Prostate gland (tissue), 2 donors: ENCODE measurements at regions not wholly inside any gene's neighbourhood (a gene's known extent, or its start where the extent isn't known, plus 50 kb on each side); places are given as distances from the start of the nearest gene placed in this dataset.
"Not testable (repeated sequence)": the region's sequence is repeated elsewhere in the genome, so short reads cannot be mapped to it uniquely, and the experiment has no call there.

Source experiments
- CTCF ChIP-seq, 4 experiments: fragments of 200-600 bp in 2 of 4; fragments of 450-650 bp in 2 of 4; sonication (generic) in 2 of 4; IDR thresholded peaks; 1 replicate in 3 of 4; 2 replicates in 1 of 4; pipeline ENCODE4 v1.5.1; 2016 to 2019; ENCODE audit warnings: antibody characterized with exemption in 4 of 4, mild to moderate bottlenecking in 2 of 4, moderate library complexity in 2 of 4
- POLR2A ChIP-seq: fragments of 450-650 bp; IDR thresholded peaks from one replicate; pipeline ENCODE4 v1.6.1; 2016; ENCODE audit warnings: antibody characterized with exemption, mild to moderate bottlenecking

GRCh38 chr6:144495076-144495475, 209.9 kb downstream of the UTRN start:
- TF ChIP-seq POLR2A; CTCF (IDR thresholded peaks at IDR 0.05): not testable (repeated sequence)
